ENCODE measurements at regions not wholly inside any gene's neighbourhood (a gene's known extent, or its start where the extent isn't known, plus 50 kb on each side); places are given as distances from the start of the nearest gene placed in this dataset.

DNA sequence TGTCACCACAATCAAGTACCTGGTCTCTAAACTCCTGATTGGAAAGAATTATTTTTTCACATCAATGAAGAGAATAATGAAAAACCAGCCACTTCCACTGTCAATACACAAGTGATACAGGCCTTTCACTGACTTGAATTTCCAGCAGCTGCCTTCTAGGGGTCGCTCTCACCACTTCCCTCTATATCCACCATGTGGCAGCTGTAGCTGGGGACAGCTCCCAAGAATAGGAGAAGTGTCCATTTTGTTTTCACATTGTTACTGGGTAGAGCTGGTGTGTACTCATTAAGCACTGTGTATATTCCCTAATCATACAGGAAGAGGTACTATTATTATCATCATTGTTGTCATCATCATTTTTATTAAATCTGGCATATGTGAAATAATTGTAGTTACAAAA, 438.4 kb upstream of the SPTLC3 start:
- no peak for TF ChIP-seq CTCF (IDR thresholded peaks at IDR 0.05)
- no peak for TF ChIP-seq POLR2A (IDR thresholded peaks at IDR 0.05)
- TF ChIP-seq POLR2AphosphoS5 (IDR thresholded peaks at IDR 0.05): no peak
